CD4-positive, CD25-positive, alpha-beta regulatory T cell (primary cell): ENCODE measurements at regions not wholly inside any gene's neighbourhood (a gene's known extent, or its start where the extent isn't known, plus 50 kb on each side); places are given as distances from the start of the nearest gene placed in this dataset.

Experiments
- ATAC-seq, 2 donors: fragments of 150-1000 bp; cut with Tn5 transposase; one replicate each; pipeline ENCODE4 v1.10.0; 2021; ENCODE audit warnings: low read depth in 2 of 2, moderate number of reproducible peaks in 2 of 2, moderate library complexity in 1 of 2
- DNase-seq, 3 donors: peaks; one replicate each; pipeline versions ENCODE4 v3.0.0 to v3.0.0-alpha.2; 2012 to 2022; ENCODE audit warnings: mixed read lengths in 1 of 3
- H3K27ac ChIP-seq: one replicate; pipeline ENCODE4 v1.7.0; 2013; ENCODE audit warnings: mild to moderate bottlenecking, low read length; ENCODE audit not compliant: insufficient read depth, poor library complexity, severe bottlenecking
- H3K27me3 ChIP-seq: one replicate; pipeline ENCODE4 v1.7.0; 2013; ENCODE audit warnings: low read length; ENCODE audit not compliant: control insufficient read depth, insufficient read depth
- H3K36me3 ChIP-seq: one replicate; pipeline ENCODE4 v1.7.0; 2013; ENCODE audit warnings: mild to moderate bottlenecking, low read length, moderate library complexity; ENCODE audit not compliant: control insufficient read depth, insufficient read depth
- H3K4me1 ChIP-seq: 2 replicates; pipeline ENCODE4 v1.7.0; 2013; ENCODE audit warnings: mild to moderate bottlenecking, low read length; ENCODE audit not compliant: insufficient read depth, control insufficient read depth, poor library complexity, severe bottlenecking
- H3K4me3 ChIP-seq: one replicate; pipeline ENCODE4 v1.7.0; 2013; ENCODE audit warnings: low read depth, mild to moderate bottlenecking, low read length, moderate library complexity
- H3K9me3 ChIP-seq, 2 experiments: 1 replicate in 1 of 2; 2 replicates in 1 of 2; pipeline ENCODE4 v1.7.0; 2013; ENCODE audit warnings: low read length in 2 of 2, mild to moderate bottlenecking in 1 of 2, moderate library complexity in 1 of 2; ENCODE audit not compliant: control insufficient read depth in 2 of 2
- H3K27ac Mint-ChIP-seq, 3 donors: one replicate each; pipeline ENCODE4 v1.8.0; 2020 to 2022; ENCODE audit warnings: mild to moderate bottlenecking in 3 of 3, mixed read lengths in 3 of 3, moderate library complexity in 2 of 3
- H3K27me3 Mint-ChIP-seq: one replicate; pipeline ENCODE4 v1.8.0; 2022; ENCODE audit warnings: mild to moderate bottlenecking, mixed read lengths
- H3K36me3 Mint-ChIP-seq: one replicate; pipeline ENCODE4 v1.8.0; 2020; ENCODE audit warnings: mixed read lengths
- H3K4me1 Mint-ChIP-seq, 4 donors: one replicate each; pipeline ENCODE4 v1.8.0; 2020 to 2022; ENCODE audit warnings: mixed read lengths in 4 of 4, mild to moderate bottlenecking in 1 of 4
- H3K4me3 Mint-ChIP-seq, 4 donors: one replicate each; pipeline ENCODE4 v1.8.0; 2020 to 2022; ENCODE audit warnings: mild to moderate bottlenecking in 4 of 4, mixed read lengths in 4 of 4, moderate library complexity in 3 of 4
- H3K9me3 Mint-ChIP-seq, 7 donors: one replicate each; pipeline ENCODE4 v1.8.0; 2020 to 2022; ENCODE audit warnings: mixed read lengths in 7 of 7, mild to moderate bottlenecking in 3 of 7, moderate library complexity in 2 of 7

DNA sequence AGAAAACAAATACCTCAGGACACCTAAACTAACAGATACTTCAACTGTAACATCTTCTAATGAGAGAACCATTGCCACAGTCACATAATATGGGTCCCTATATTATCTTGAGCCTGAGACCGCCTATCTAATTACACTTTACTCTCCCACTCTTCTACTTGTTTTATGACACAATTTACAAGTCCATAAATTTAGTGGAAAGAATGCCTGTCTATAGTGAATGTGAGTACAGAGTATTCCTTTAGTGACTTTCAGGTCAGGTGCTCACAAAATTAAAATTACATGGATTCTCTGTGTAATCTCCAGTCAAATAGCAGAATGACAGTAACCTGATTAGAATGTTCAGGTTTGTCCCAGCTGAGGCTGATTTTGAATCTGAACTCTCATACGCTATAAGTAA lies 624.1 kb downstream of the PKHD1 start:
- ATAC-seq (no peak), DNase-seq (no peak)
- H3K9me3 ChIP-seq: no peaks in the 10 kb centered on the region
- H3K27me3 ChIP-seq: no peaks in the 10 kb centered on the region
- Mint-ChIP-seq H3K27me3 (peaks cover 4% of the 10 kb centered on the region), H3K4me3 (no peak overlapping the region), H3K27ac (no peak overlapping the region), H3K36me3 (no peaks in the 10 kb centered on the region), H3K9me3 (peaks cover 0 to 5% (median 3%) of the 10 kb centered on the region in 7 donors), H3K4me1 (no peaks in the 10 kb centered on the region)
- H3K4me1 ChIP-seq: no peaks in the 10 kb centered on the region
- H3K27ac ChIP-seq: no peak overlapping the region
- no peak overlapping the region for H3K4me3 ChIP-seq
- H3K36me3 ChIP-seq: no peaks in the 10 kb centered on the region

DNA sequence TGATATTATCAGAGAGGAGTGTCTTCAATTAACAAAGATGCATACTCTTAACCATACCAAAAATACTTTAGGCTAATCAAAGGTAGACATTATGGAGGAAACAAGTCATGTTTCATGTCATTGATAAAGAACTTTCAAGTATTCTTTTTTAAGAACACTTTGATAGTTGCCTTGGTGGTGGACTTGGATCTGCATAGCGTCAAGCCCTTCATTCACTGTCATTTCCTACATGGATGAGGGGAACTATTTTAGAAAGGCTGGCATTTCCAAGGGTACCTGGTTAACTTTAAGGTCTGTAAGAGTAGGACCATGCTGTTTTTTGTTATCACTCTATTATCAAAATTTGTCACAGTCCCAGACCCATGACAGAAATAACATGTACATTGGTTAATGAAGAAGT lies 622.5 kb downstream of the PKHD1 start:
- H3K27me3 Mint-ChIP-seq: peaks cover 3% of the 10 kb centered on the region

GRCh38 chr6:51466427-51466826 lies 621.0 kb downstream of the PKHD1 start:
- H3K27ac Mint-ChIP-seq: no peak overlapping the region
- no peaks in the 10 kb centered on the region for H3K36me3 Mint-ChIP-seq
- Histone ChIP-seq H3K27me3 (no peaks in the 10 kb centered on the region), H3K36me3 (no peaks in the 10 kb centered on the region), H3K9me3 (no peaks in the 10 kb centered on the region), H3K4me1 (no peaks in the 10 kb centered on the region), H3K27ac (no peak overlapping the region), H3K4me3 (no peak overlapping the region)
- ATAC-seq (no peak), DNase-seq (no peak)
- H3K9me3 Mint-ChIP-seq: peaks cover 0 to 11% (median 1%) of the 10 kb centered on the region in 7 donors
- no peaks in the 10 kb centered on the region for H3K4me1 Mint-ChIP-seq
- no peaks in the 10 kb centered on the region for H3K27me3 Mint-ChIP-seq
- H3K4me3 Mint-ChIP-seq: no peak overlapping the region

More for the DNA sequence above, 622.5 kb downstream of the PKHD1 start:
- Histone ChIP-seq H3K4me3 (no peak overlapping the region), H3K27ac (no peak overlapping the region), H3K27me3 (no peaks in the 10 kb centered on the region), H3K4me1 (no peaks in the 10 kb centered on the region), H3K9me3 (no peaks in the 10 kb centered on the region), H3K36me3 (no peaks in the 10 kb centered on the region)
- no peaks in the 10 kb centered on the region for H3K4me1 Mint-ChIP-seq
- no peak overlapping the region for H3K27ac Mint-ChIP-seq
- DNase-seq (no peak), ATAC-seq (no peak)
- H3K36me3 Mint-ChIP-seq: no peaks in the 10 kb centered on the region
- no peak overlapping the region for H3K4me3 Mint-ChIP-seq
- peaks cover 0 to 11% (median 2%) of the 10 kb centered on the region in 7 donors for H3K9me3 Mint-ChIP-seq

DNA sequence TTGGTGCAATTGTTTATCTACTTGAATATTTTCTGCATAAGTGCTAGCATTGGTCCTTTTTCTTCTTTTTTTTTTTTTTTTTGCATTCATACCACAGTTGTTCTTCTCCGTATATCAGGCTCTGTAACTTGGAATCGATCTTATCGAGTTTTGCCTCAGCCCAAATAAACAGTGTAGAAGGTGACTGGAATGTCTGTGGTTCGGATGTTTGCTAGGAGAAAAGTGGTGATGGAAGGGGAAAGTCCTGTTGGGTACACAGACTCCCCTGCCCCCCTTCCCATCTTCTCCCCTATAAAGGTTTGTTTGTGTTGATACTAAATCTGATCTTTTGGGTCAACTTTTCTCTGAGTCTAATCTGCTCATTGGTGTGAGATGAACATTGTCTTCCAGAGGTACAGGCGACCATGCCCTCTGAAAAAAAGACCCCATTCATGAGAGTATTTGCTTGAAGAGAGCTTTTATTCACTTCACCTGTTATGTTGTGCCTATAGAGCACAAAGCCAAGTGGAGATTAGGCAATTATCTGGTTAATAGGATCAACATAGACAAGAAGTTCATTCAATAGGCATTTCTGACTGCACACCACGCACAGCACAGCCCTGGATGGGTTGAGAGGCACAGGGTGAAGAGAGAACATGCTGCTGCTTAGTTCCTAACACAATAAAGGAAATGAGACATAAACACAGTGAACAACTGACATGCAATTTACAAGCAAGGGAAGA lies 620.0 kb downstream of the PKHD1 start:
- H3K36me3 Mint-ChIP-seq: no peaks in the 10 kb centered on the region
- H3K9me3 Mint-ChIP-seq: peaks cover 0 to 7% (median 2%) of the 10 kb centered on the region in 7 donors
- no peaks in the 10 kb centered on the region for H3K9me3 ChIP-seq
- no peak overlapping the region for H3K27ac Mint-ChIP-seq
- H3K4me3 ChIP-seq: no peak overlapping the region
- no peaks in the 10 kb centered on the region for H3K4me1 ChIP-seq
- H3K27me3 ChIP-seq: no peaks in the 10 kb centered on the region
- H3K4me1 Mint-ChIP-seq: no peaks in the 10 kb centered on the region
- H3K4me3 Mint-ChIP-seq: no peak overlapping the region
- no peak overlapping the region for H3K27ac ChIP-seq
- no peaks in the 10 kb centered on the region for H3K36me3 ChIP-seq
- H3K27me3 Mint-ChIP-seq: no peaks in the 10 kb centered on the region
- ATAC-seq (no peak), DNase-seq (no peak)

DNA sequence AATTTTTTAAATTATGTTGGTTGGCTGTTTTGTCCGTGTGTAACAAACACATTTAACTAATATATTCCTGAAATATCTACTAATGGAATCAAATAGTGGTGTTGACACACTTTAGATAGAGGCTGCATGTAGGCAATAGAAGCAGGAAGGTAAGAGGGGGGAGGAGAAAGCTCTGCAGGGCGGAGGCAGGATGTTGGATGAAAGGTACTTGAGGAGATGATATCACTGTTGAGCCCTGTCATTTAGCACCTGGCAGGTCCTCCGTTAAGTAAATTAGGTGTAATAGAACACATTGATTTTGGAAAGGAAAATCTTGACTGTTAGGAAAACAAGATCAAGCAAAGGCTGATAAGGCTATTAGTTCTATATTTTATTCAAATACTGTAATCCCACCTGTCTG lies 618.7 kb downstream of the PKHD1 start:
- Histone ChIP-seq H3K4me3 (no peak overlapping the region), H3K4me1 (no peaks in the 10 kb centered on the region), H3K36me3 (no peaks in the 10 kb centered on the region), H3K9me3 (no peaks in the 10 kb centered on the region), H3K27me3 (no peaks in the 10 kb centered on the region), H3K27ac (no peak overlapping the region)
- DNase-seq (no peak), ATAC-seq (no peak)
- Mint-ChIP-seq H3K27ac (no peak overlapping the region), H3K9me3 (peaks cover 0 to 7% (median 2%) of the 10 kb centered on the region in 7 donors), H3K4me3 (no peak overlapping the region), H3K27me3 (no peaks in the 10 kb centered on the region), H3K4me1 (no peaks in the 10 kb centered on the region), H3K36me3 (no peaks in the 10 kb centered on the region)

DNA sequence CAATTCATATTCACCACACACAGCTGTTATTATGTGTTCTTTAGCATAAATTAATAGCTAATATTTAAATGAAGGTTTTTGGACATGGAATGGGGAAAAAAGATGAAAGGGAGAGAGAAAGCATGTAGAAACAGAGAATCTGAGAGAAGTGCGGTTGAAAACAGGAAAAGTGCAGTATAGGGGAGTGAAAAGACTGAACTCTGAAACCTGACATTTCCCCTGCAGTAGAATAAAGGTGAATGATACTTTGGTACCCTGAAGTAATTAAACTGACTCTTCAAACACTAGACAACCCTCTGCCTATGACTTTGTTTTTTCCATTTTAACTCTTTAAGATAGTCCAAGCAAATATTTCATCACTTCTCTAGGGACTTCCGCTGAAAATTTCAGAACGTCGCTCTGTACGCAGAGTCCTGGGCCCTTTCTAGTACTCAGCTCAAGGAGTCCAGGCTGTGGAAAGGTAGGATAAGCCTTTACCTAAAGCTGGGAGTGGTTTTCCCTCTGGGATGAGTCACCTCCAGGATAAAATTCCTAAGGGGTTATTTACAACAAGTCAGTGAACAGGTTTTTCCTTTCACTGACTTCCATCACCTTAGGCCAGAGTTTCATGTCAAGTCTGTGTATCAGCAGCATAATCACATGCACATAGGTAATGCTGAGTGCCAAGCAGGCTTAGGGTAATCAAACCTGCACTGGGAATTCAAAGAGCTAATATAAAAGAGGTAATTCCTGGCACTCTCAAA lies 614.5 kb downstream of the PKHD1 start:
- H3K27me3 ChIP-seq: no peaks in the 10 kb centered on the region
- no peaks in the 10 kb centered on the region for H3K4me1 ChIP-seq
- no peaks in the 10 kb centered on the region for H3K27me3 Mint-ChIP-seq
- no peak overlapping the region for H3K4me3 Mint-ChIP-seq
- no peak overlapping the region for H3K4me3 ChIP-seq
- H3K9me3 ChIP-seq: no peaks in the 10 kb centered on the region
- peaks cover 0 to 7% (median 2%) of the 10 kb centered on the region in 7 donors for H3K9me3 Mint-ChIP-seq
- ATAC-seq: no peak
- no peak overlapping the region for H3K27ac ChIP-seq
- H3K36me3 Mint-ChIP-seq: no peaks in the 10 kb centered on the region
- no peak for DNase-seq
- no peak overlapping the region for H3K27ac Mint-ChIP-seq
- no peaks in the 10 kb centered on the region for H3K36me3 ChIP-seq
- H3K4me1 Mint-ChIP-seq: no peaks in the 10 kb centered on the region

DNA sequence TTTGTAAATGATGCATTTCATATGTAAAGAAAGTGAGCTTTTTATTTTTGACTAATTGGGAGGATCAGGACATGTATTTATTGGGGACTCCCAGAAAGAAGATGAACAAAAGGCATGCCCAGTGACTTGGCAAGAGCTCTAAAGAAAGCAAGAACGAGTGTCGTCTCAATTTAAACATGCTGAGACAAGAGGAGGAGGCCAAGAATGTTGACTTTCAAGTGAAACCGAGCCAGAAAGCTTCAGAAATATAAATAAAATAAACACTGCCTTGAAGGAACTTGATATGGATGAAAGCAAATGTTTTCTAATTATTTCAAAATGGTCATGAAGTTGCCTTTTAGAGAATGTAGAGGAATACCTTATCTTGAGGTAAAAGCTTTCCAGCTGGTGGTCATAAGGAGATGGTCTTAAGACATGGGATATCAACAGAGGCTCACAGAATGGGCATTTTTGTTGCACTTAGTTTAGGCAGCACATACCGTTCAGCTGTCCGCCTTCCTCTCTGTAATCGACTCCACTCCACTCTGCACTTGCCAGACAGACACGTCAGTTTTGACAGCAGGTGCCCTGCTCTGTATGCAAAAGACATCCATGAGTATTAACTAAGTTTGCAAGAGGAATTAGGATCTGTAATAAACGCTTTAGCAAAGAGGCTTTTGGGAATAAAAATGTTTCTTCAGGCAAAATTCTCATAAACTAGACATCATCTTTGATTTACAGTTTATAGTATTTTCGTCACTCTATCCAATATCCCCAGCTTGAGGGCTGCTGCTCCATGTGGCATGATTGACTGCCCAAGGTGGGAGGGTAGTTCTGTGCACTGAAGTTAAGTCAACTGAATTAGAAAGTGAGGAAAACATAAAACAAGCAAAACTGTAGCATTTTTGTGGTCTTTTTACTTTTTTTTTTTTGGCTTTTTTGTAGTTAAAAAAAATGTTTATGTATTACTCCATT lies 613.1 kb downstream of the PKHD1 start:
- no peak for ATAC-seq
- H3K36me3 Mint-ChIP-seq: no peaks in the 10 kb centered on the region
- no peaks in the 10 kb centered on the region for H3K36me3 ChIP-seq
- no peaks in the 10 kb centered on the region for H3K27me3 Mint-ChIP-seq
- H3K9me3 Mint-ChIP-seq: peaks cover 0 to 5% (median 0%) of the 10 kb centered on the region in 7 donors
- H3K4me1 Mint-ChIP-seq: no peaks in the 10 kb centered on the region
- no peaks in the 10 kb centered on the region for H3K4me1 ChIP-seq
- no peak overlapping the region for H3K27ac Mint-ChIP-seq
- H3K4me3 Mint-ChIP-seq: no peak overlapping the region
- H3K4me3 ChIP-seq: no peak overlapping the region
- H3K9me3 ChIP-seq: no peaks in the 10 kb centered on the region
- DNase-seq: no peak
- no peaks in the 10 kb centered on the region for H3K27me3 ChIP-seq
- no peak overlapping the region for H3K27ac ChIP-seq
